HCT116 (cell line): ENCODE measurements at regions not wholly inside any gene's neighbourhood (a gene's known extent, or its start where the extent isn't known, plus 50 kb on each side); places are given as distances from the start of the nearest gene placed in this dataset.
A peak's percentile ranks its signal among the peaks of the same experiment; 100 is the strongest.

Experiments used
- ATAC-seq: fragments of 200-7000 bp; cut with Tn5 transposase; 2 replicates; pipeline ENCODE4 v1.9.1; 2020; ENCODE audit warnings: mild to moderate bottlenecking, moderate library complexity
- BruUV-seq: library from RNA; stranded (reverse); fragments of 400-500 nt; replicated peaks from 2 replicates; lab custom pipeline; 2021; lab: Mats Ljungman, UMichigan
- CTCF ChIA-PET: fragments of 300-600 bp; sonication (Branson Sonifier 250); formaldehyde crosslinking; loops from one replicate; lab custom pipeline; 2021; ENCODE audit warnings: antibody characterized with exemption; lab: Charles Lee
- POLR2A ChIA-PET: fragments of 300-600, 350-600 bp; sonication (Branson Sonifier 250); formaldehyde crosslinking; loops from one replicate; lab custom pipeline; 2021; ENCODE audit warnings: antibody characterized with exemption; lab: Charles Lee
- RAD21 ChIA-PET, 2 experiments: fragments of 300-600 bp; sonication (Branson Sonifier 250); formaldehyde crosslinking; loops; one replicate each; lab custom pipeline; 2023; ENCODE audit warnings: low total read pairs in 2 of 2; ENCODE audit not compliant: uncharacterized antibody in 2 of 2, unreplicated experiment in 2 of 2, low non-redundant PET in 1 of 2; lab: Charles Lee
- DNase-seq: peaks from one replicate; pipeline ENCODE4 v3.0.0-alpha.2; 2010; ENCODE audit warnings: low read depth, low spot score
- H2AFZ ChIP-seq: fragments of 200-600 bp; shearing (Covaris generic), sonication (generic); 2 replicates; pipeline ENCODE4 v1.6.1; 2017; ENCODE audit warnings: low read depth, mixed run types, mixed read lengths, antibody characterized with exemption, low read length; ENCODE audit not compliant: poor library complexity, severe bottlenecking
- H3K27ac ChIP-seq: 2 replicates; pipeline ENCODE4 v1.5.1; 2012; ENCODE audit warnings: low read depth, low read length
- H3K27me3 ChIP-seq: fragments of 200-600 bp; sonication (generic); 2 replicates; pipeline ENCODE4 v1.6.1; 2016; ENCODE audit warnings: mixed run types, low read length, mixed read lengths; ENCODE audit not compliant: insufficient read depth
- H3K36me3 ChIP-seq, 2 experiments: fragments of 200-500 bp in 1 of 2; fragments of 200-600 bp in 1 of 2; sonication (Bioruptor generic) in 1 of 2; sonication (generic) in 1 of 2; 2 replicates each; pipeline versions ENCODE4 v1.5.1 to v1.6.1; 2014 to 2016; ENCODE audit warnings: low read length in 2 of 2, inconsistent platforms in 1 of 2, mixed read lengths in 1 of 2, mixed run types in 1 of 2; ENCODE audit not compliant: insufficient read depth in 2 of 2, control insufficient read depth in 1 of 2
- H3K4me1 ChIP-seq, 2 experiments: fragments of 200-600 bp in 1 of 2; sonication (generic) in 1 of 2; 2 replicates each; pipeline versions ENCODE4 v1.5.1 to v1.6.1; 2012 to 2017; ENCODE audit warnings: low read length in 2 of 2, inconsistent platforms in 1 of 2, mild to moderate bottlenecking in 1 of 2, mixed read lengths in 1 of 2, mixed run types in 1 of 2, moderate library complexity in 1 of 2; ENCODE audit not compliant: insufficient read depth in 2 of 2, control insufficient read depth in 1 of 2
- H3K4me2 ChIP-seq: fragments of 200-600 bp; sonication (generic); 2 replicates; pipeline ENCODE4 v1.6.1; 2017; ENCODE audit warnings: mixed run types, low read length, mixed read lengths
- H3K4me3 ChIP-seq, 2 experiments: fragments of 200-600 bp in 1 of 2; sonication (generic) in 1 of 2; replicated peaks in 1 of 2; 2 replicates each; pipeline ENCODE4 v1.5.1; 2011 to 2016; ENCODE audit warnings: low read length in 2 of 2, control low read depth in 1 of 2, low read depth in 1 of 2, mild to moderate bottlenecking in 1 of 2, mixed read lengths in 1 of 2, mixed run types in 1 of 2
- H3K79me2 ChIP-seq: fragments of 200-600 bp; sonication (generic); 2 replicates; pipeline ENCODE4 v1.6.1; 2017; ENCODE audit warnings: mild to moderate bottlenecking, mixed run types, low read length, moderate library complexity, mixed read lengths; ENCODE audit not compliant: insufficient read depth
- H3K9ac ChIP-seq: fragments of 200-600 bp; sonication (generic); 2 replicates; pipeline ENCODE4 v1.6.1; 2016; ENCODE audit warnings: low read length, mixed read lengths
- H3K9me2 ChIP-seq: fragments of 200-600 bp; sonication (generic), shearing (Covaris generic); 2 replicates; pipeline ENCODE4 v1.6.1; 2017; ENCODE audit warnings: mixed run types, mild to moderate bottlenecking, moderate library complexity; ENCODE audit not compliant: insufficient read depth
- H3K9me3 ChIP-seq, 2 experiments: fragments of 200-500 bp in 1 of 2; fragments of 200-600 bp in 1 of 2; sonication (Bioruptor generic) in 1 of 2; sonication (generic) in 1 of 2; 2 replicates each; pipeline ENCODE4 v1.6.1; 2014 to 2017; ENCODE audit warnings: low read length in 2 of 2, mixed read lengths in 2 of 2, inconsistent platforms in 1 of 2, low read depth in 1 of 2, mild to moderate bottlenecking in 1 of 2, mixed run types in 1 of 2, moderate library complexity in 1 of 2; ENCODE audit not compliant: control insufficient read depth in 1 of 2, insufficient read depth in 1 of 2
- H4K20me1 ChIP-seq: fragments of 200-600 bp; sonication (generic), shearing (Covaris generic); 2 replicates; pipeline ENCODE4 v1.6.1; 2017; ENCODE audit warnings: mixed run types, mild to moderate bottlenecking, moderate library complexity; ENCODE audit not compliant: insufficient read depth
- CTCF ChIP-seq, 3 experiments: fragments of 200-600 bp in 1 of 3; sonication (generic) in 1 of 3; IDR thresholded peaks in 2 of 3; conservative IDR thresholded peaks in 1 of 3; 2 replicates each; pipeline ENCODE4 v1.5.1; 2012 to 2017; ENCODE audit warnings: low read depth in 2 of 3, low read length in 2 of 3, antibody characterized with exemption in 1 of 3, borderline replicate concordance in 1 of 3, control low read depth in 1 of 3, mild to moderate bottlenecking in 1 of 3, mixed read lengths in 1 of 3, mixed run types in 1 of 3, moderate library complexity in 1 of 3; ENCODE audit not compliant: insufficient read depth in 1 of 3
- FOSL1 ChIP-seq: IDR thresholded peaks from 2 replicates; pipeline ENCODE4 v1.6.1; 2012; ENCODE audit warnings: low read depth
- RAD21 ChIP-seq: IDR thresholded peaks from 2 replicates; pipeline ENCODE4 v1.6.1; 2012; ENCODE audit warnings: low read depth, mild to moderate bottlenecking
- ZFX ChIP-seq: fragments of 450-650 bp; IDR thresholded peaks from 2 replicates; pipeline ENCODE4 v1.6.1; 2017
- intact Hi-C: fragments of 100-400 bp; cut with micrococcal nuclease; formaldehyde crosslinking; loops from 2 replicates; pipeline ENCODE4 v1.10.0; 2022

GRCh38 chr13:29709407-29710069, 114.0 kb upstream of the SLC7A1 start:
- intact Hi-C loops, result loop anchor here (5.0 kb wide), 1 partner anchor 902 kb away; no protein-coding TSS in a partner anchor
- POLR2A ChIA-PET, result no interaction called here
- CTCF ChIA-PET, result no interaction called here

GRCh38 chr13:29707876-29708543, 112.5 kb upstream of the SLC7A1 start:
- H3K4me3 ChIP-seq, result no peak overlapping the region
- CTCF ChIA-PET, result interaction anchor here (0.6 to 2.4 kb wide), 5 partner anchors 12 to 424 kb away, joined by 3 to 25 read pairs (median 3); no protein-coding TSS in a partner anchor
- H4K20me1 ChIP-seq, result no peaks in the 10 kb centered on the region
- BruUV-seq, result no TSS peak
- no peaks in the 10 kb centered on the region for H3K79me2 ChIP-seq
- no peak overlapping the region for H2AFZ ChIP-seq
- intact Hi-C loops, result loop anchor here (1.0 to 5.0 kb wide), 3 partner anchors 200 to 901 kb away; no protein-coding TSS in a partner anchor
- no peaks in the 10 kb centered on the region for H3K36me3 ChIP-seq
- H3K27ac ChIP-seq, result no peak overlapping the region
- H3K9me3 ChIP-seq, result no peaks in the 10 kb centered on the region
- RAD21 ChIA-PET, result interaction anchor here in 1 of 2 experiments (1.6 kb wide), 1 partner anchor 199 kb away, joined by 7 read pairs; no protein-coding TSS in a partner anchor
- peaks cover 0 to 3% of the 10 kb centered on the region in 2 experiments; a peak in 1 of 4 replicates for H3K4me1 ChIP-seq
- H3K9ac ChIP-seq, result no peak overlapping the region
- peaks cover 11% of the 10 kb centered on the region; the same call in 1 of the 2 replicates for H3K27me3 ChIP-seq
- ATAC-seq (peak; percentile 96), DNase-seq (peak; percentile 21)
- no peak overlapping the region for H3K4me2 ChIP-seq
- TF ChIP-seq FOSL1, result no peak
- TF ChIP-seq RAD21, result peak; percentile 79
- peak; percentile 60 to 82 (median 80) for TF ChIP-seq CTCF (IDR thresholded peaks at IDR 0.05 in 2 of 3, conservative IDR thresholded peaks at IDR 0.05 in 1 of 3; ENCODE audit: borderline replicate concordance in 1 of 3, insufficient read depth in 1 of 3, low read depth in 2 of 3, low read length in 2 of 3)
- POLR2A ChIA-PET, result no interaction called here
- H3K9me2 ChIP-seq, result no peaks in the 10 kb centered on the region

More at GRCh38 chr13:29709407-29710069, 114.0 kb upstream of the SLC7A1 start:
- Histone ChIP-seq H3K4me2 (no peak overlapping the region), H3K36me3 (no peaks in the 10 kb centered on the region), H2AFZ (no peak overlapping the region), H3K9me2 (no peaks in the 10 kb centered on the region), H3K27me3 (peaks cover 11% of the 10 kb centered on the region; the same call in 1 of the 2 replicates), H3K4me3 (no peak overlapping the region), H3K79me2 (no peaks in the 10 kb centered on the region), H3K9ac (no peak overlapping the region), H3K9me3 (peaks cover 0 to 5% of the 10 kb centered on the region in 2 experiments; a peak in 1 of 4 replicates), H3K27ac (no peak overlapping the region), H4K20me1 (no peaks in the 10 kb centered on the region), H3K4me1 (no peaks in the 10 kb centered on the region)
- no TSS peak for BruUV-seq
- ATAC-seq (no peak), DNase-seq (no peak)
- no peak for TF ChIP-seq ZFX
- RAD21 ChIA-PET, result no interaction called here
